ENCODE measurements at regions not wholly inside any gene's neighbourhood (a gene's known extent, or its start where the extent isn't known, plus 50 kb on each side); places are given as distances from the start of the nearest gene placed in this dataset.
"Not testable (repeated sequence)": the region's sequence is repeated elsewhere in the genome, so short reads cannot be mapped to it uniquely, and the experiment has no call there.

- H3K27me3 Mint-ChIP-seq (ENCODE audit: low read depth in 3 of 3); H3K36me3 ChIP-seq (replicated peaks in 1 of 2; ENCODE audit: control insufficient read depth in 1 of 2, insufficient read depth in 2 of 2, low read length in 2 of 2): not testable (repeated sequence)
Observed at GRCh38 chr6:26861913-26862312, 202.4 kb upstream of the ZNF322 start.

GRCh38 chr6:26863641-26864040 is 204.1 kb upstream of the ZNF322 start:
- H2AFZ ChIP-seq (ENCODE audit: insufficient read depth, low read depth, low read length, poor library complexity, severe bottlenecking); H3K27ac Mint-ChIP-seq; H3K79me2 ChIP-seq (ENCODE audit: insufficient read depth, low read length); H3K27me3 Mint-ChIP-seq (ENCODE audit: low read depth in 3 of 3); intact Hi-C loops (cut with micrococcal nuclease); H3K9ac ChIP-seq (ENCODE audit: insufficient read depth, low read length, poor library complexity, severe bottlenecking); H3K9me3 ChIP-seq (replicated peaks in 1 of 2; ENCODE audit: control insufficient read depth in 1 of 2, insufficient read depth in 1 of 2, low read length in 2 of 2); H3K27me3 ChIP-seq (ENCODE audit: control insufficient read depth in 2 of 2, insufficient read depth in 2 of 2, low read length in 2 of 2); H3K9me3 Mint-ChIP-seq; H4K20me1 ChIP-seq (ENCODE audit: insufficient read depth, low read length); H3K4me3 ChIP-seq (replicated peaks in 1 of 3; ENCODE audit: low read depth in 2 of 3, low read length in 3 of 3); DNase-seq; H3K27ac ChIP-seq (ENCODE audit: low read depth in 1 of 2, low read length in 2 of 2); H3K4me1 Mint-ChIP-seq; H3K4me3 Mint-ChIP-seq; H3K4me1 ChIP-seq (ENCODE audit: control insufficient read depth in 1 of 2, insufficient read depth in 2 of 2, low read length in 2 of 2); H3K36me3 ChIP-seq (replicated peaks in 1 of 2; ENCODE audit: control insufficient read depth in 1 of 2, insufficient read depth in 2 of 2, low read length in 2 of 2); H3K4me2 ChIP-seq (replicated peaks; ENCODE audit: extremely low read depth, low read length, poor library complexity, severe bottlenecking); H3K36me3 Mint-ChIP-seq: not testable (repeated sequence)
- whole genome bisulfite sequencing (ENCODE audit: insufficient coverage): no CpG with 5 or more reads among the region's 6 CpGs

More at GRCh38 chr6:26861913-26862312, 202.4 kb upstream of the ZNF322 start:
- H3K79me2 ChIP-seq (ENCODE audit: insufficient read depth, low read length); intact Hi-C loops (cut with micrococcal nuclease); H3K4me1 Mint-ChIP-seq; H3K9ac ChIP-seq (ENCODE audit: insufficient read depth, low read length, poor library complexity, severe bottlenecking); H3K36me3 Mint-ChIP-seq; H3K4me1 ChIP-seq (ENCODE audit: control insufficient read depth in 1 of 2, insufficient read depth in 2 of 2, low read length in 2 of 2); H2AFZ ChIP-seq (ENCODE audit: insufficient read depth, low read depth, low read length, poor library complexity, severe bottlenecking); H3K4me3 ChIP-seq (replicated peaks in 1 of 3; ENCODE audit: low read depth in 2 of 3, low read length in 3 of 3); H3K9me3 Mint-ChIP-seq; DNase-seq; H3K4me2 ChIP-seq (replicated peaks; ENCODE audit: extremely low read depth, low read length, poor library complexity, severe bottlenecking); H3K27ac ChIP-seq (ENCODE audit: low read depth in 1 of 2, low read length in 2 of 2); H3K4me3 Mint-ChIP-seq; H4K20me1 ChIP-seq (ENCODE audit: insufficient read depth, low read length); H3K27me3 ChIP-seq (ENCODE audit: control insufficient read depth in 2 of 2, insufficient read depth in 2 of 2, low read length in 2 of 2); H3K27ac Mint-ChIP-seq; H3K9me3 ChIP-seq (replicated peaks in 1 of 2; ENCODE audit: control insufficient read depth in 1 of 2, insufficient read depth in 1 of 2, low read length in 2 of 2): not testable (repeated sequence)
- WGBS (ENCODE audit: insufficient coverage): no CpG with 5 or more reads among the region's 2 CpGs

GRCh38 chr6:26898785-26899184 is 239.2 kb upstream of the ZNF322 start:
- H4K20me1 ChIP-seq (ENCODE audit: insufficient read depth, low read length); H3K4me3 Mint-ChIP-seq; DNase-seq; H3K4me2 ChIP-seq (replicated peaks; ENCODE audit: extremely low read depth, low read length, poor library complexity, severe bottlenecking); H3K79me2 ChIP-seq (ENCODE audit: insufficient read depth, low read length); H3K9me3 ChIP-seq (replicated peaks in 1 of 2; ENCODE audit: control insufficient read depth in 1 of 2, insufficient read depth in 1 of 2, low read length in 2 of 2); H3K9ac ChIP-seq (ENCODE audit: insufficient read depth, low read length, poor library complexity, severe bottlenecking); intact Hi-C loops (cut with micrococcal nuclease); H3K27me3 Mint-ChIP-seq (ENCODE audit: low read depth in 3 of 3); H3K4me1 ChIP-seq (ENCODE audit: control insufficient read depth in 1 of 2, insufficient read depth in 2 of 2, low read length in 2 of 2); H3K4me3 ChIP-seq (replicated peaks in 1 of 3; ENCODE audit: low read depth in 2 of 3, low read length in 3 of 3); H3K27ac ChIP-seq (ENCODE audit: low read depth in 1 of 2, low read length in 2 of 2); H2AFZ ChIP-seq (ENCODE audit: insufficient read depth, low read depth, low read length, poor library complexity, severe bottlenecking); H3K36me3 ChIP-seq (replicated peaks in 1 of 2; ENCODE audit: control insufficient read depth in 1 of 2, insufficient read depth in 2 of 2, low read length in 2 of 2); H3K27ac Mint-ChIP-seq; H3K27me3 ChIP-seq (ENCODE audit: control insufficient read depth in 2 of 2, insufficient read depth in 2 of 2, low read length in 2 of 2); H3K4me1 Mint-ChIP-seq; H3K36me3 Mint-ChIP-seq: not testable (repeated sequence)
- 94% methylated on average over 9 of the region's 9 CpGs for WGBS (ENCODE audit: insufficient coverage)
- peaks cover 10 to 33% (median 17%) of the 10 kb centered on the region in 7 donors for H3K9me3 Mint-ChIP-seq

DNA sequence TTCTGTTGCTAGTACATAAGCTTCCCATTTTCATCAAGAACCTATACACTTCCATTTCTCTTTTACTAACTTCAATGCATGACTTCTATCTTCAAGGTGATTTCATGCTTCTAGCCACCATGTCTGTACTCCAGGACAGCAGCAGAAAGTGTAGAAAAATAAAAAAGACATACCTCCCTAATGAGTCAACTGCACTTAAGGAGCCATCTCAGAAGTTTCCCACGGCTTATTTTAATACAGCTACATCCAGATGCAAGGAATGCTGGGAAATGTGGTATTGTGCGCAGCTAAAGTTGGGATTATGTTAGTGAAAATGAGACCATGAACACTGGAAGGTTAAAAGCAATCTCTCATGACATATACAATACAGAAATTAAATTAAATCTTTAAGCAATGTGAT is 264.7 kb upstream of the ZNF322 start:
- no CpG with 5 or more reads among the region's 2 CpGs for WGBS (ENCODE audit: insufficient coverage)
- H3K27me3 ChIP-seq (ENCODE audit: control insufficient read depth in 2 of 2, insufficient read depth in 2 of 2, low read length in 2 of 2); H3K4me3 Mint-ChIP-seq; H3K27ac Mint-ChIP-seq; H3K4me2 ChIP-seq (replicated peaks; ENCODE audit: extremely low read depth, low read length, poor library complexity, severe bottlenecking); H3K9ac ChIP-seq (ENCODE audit: insufficient read depth, low read length, poor library complexity, severe bottlenecking); DNase-seq; H3K9me3 Mint-ChIP-seq; H3K27ac ChIP-seq (ENCODE audit: low read depth in 1 of 2, low read length in 2 of 2); H3K27me3 Mint-ChIP-seq (ENCODE audit: low read depth in 3 of 3); intact Hi-C loops (cut with micrococcal nuclease); H3K36me3 ChIP-seq (replicated peaks in 1 of 2; ENCODE audit: control insufficient read depth in 1 of 2, insufficient read depth in 2 of 2, low read length in 2 of 2); H3K36me3 Mint-ChIP-seq; H3K79me2 ChIP-seq (ENCODE audit: insufficient read depth, low read length); H4K20me1 ChIP-seq (ENCODE audit: insufficient read depth, low read length); H3K4me1 ChIP-seq (ENCODE audit: control insufficient read depth in 1 of 2, insufficient read depth in 2 of 2, low read length in 2 of 2); H3K9me3 ChIP-seq (replicated peaks in 1 of 2; ENCODE audit: control insufficient read depth in 1 of 2, insufficient read depth in 1 of 2, low read length in 2 of 2); H3K4me3 ChIP-seq (replicated peaks in 1 of 3; ENCODE audit: low read depth in 2 of 3, low read length in 3 of 3); H3K4me1 Mint-ChIP-seq; H2AFZ ChIP-seq (ENCODE audit: insufficient read depth, low read depth, low read length, poor library complexity, severe bottlenecking): not testable (repeated sequence)
